SU-DHL-6 (cell line): ENCODE measurements at regions not wholly inside any gene's neighbourhood (a gene's known extent, or its start where the extent isn't known, plus 50 kb on each side); places are given as distances from the start of the nearest gene placed in this dataset.

Source experiments
- EZH2phosphoT487 ChIP-seq: fragments of 200-600 bp; sonication (generic), shearing (Covaris generic); conservative IDR thresholded peaks from 2 replicates; pipeline ENCODE4 v1.6.1; 2018; ENCODE audit warnings: mild to moderate bottlenecking, antibody characterized with exemption, low read length, moderate library complexity, mixed read lengths
- TF ChIP-seq, protein P1 (sequence below): fragments of 200-600 bp; sonication (generic); IDR thresholded peaks from one replicate; pipeline ENCODE4 v1.5.1; 2017; ENCODE audit warnings: antibody characterized with exemption, mild to moderate bottlenecking, low read length, moderate library complexity; ENCODE audit not compliant: insufficient read depth, poor library complexity, severe bottlenecking

DNA sequence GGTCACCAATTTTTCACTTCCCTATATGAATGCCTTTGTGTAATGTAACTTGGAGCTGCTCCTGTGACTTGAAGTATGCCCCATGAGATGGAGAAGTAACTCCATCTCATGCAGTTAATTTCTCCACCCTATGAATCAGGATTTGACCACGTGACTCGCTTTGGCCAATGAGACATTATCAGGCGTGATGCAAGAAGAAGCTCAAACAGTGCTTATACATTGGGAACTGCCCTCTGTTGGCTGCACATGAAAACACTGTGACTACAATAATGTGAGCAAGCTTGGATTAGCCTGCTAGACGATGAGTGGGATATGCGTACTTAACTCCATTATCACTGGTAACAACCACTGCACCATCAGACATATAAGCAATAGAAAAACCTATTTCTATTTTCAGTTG, 684.4 kb downstream of the PLA2G4A start:
- TF ChIP-seq, protein P1, sequence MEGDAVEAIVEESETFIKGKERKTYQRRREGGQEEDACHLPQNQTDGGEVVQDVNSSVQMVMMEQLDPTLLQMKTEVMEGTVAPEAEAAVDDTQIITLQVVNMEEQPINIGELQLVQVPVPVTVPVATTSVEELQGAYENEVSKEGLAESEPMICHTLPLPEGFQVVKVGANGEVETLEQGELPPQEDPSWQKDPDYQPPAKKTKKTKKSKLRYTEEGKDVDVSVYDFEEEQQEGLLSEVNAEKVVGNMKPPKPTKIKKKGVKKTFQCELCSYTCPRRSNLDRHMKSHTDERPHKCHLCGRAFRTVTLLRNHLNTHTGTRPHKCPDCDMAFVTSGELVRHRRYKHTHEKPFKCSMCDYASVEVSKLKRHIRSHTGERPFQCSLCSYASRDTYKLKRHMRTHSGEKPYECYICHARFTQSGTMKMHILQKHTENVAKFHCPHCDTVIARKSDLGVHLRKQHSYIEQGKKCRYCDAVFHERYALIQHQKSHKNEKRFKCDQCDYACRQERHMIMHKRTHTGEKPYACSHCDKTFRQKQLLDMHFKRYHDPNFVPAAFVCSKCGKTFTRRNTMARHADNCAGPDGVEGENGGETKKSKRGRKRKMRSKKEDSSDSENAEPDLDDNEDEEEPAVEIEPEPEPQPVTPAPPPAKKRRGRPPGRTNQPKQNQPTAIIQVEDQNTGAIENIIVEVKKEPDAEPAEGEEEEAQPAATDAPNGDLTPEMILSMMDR: no peak
- TF ChIP-seq EZH2phosphoT487: no peak
